ENCODE measurements at regions not wholly inside any gene's neighbourhood (a gene's known extent, or its start where the extent isn't known, plus 50 kb on each side); places are given as distances from the start of the nearest gene placed in this dataset.

- TF ChIP-seq PRDM15 (CRISPR knock-in tag; IDR thresholded peaks at IDR 0.05): no peak
These were observed 409.3 kb upstream of the SPTLC3 start (continued) for GRCh38 chr20:12599494-12599893.

DNA sequence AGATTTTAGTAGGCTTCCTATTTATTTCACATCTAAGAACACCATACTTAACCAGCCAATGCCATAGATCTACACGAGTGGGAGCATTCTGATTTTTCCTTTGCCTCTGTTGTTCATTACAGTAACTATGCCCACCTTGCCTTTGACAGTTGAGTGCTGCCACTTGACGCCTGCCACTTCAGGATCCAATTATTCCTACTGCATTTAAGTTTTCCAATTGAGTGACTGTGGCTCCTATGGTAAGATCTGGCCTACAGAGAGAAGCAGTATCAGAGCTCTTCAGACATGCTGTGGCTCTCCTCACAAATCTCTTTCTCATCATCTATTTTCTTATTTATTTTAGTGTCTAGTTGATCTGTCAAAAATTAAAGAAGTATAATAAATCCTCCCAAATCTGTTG lies 403.0 kb upstream of the SPTLC3 start:
- Mint-ChIP-seq H3K36me3 (no peaks in the 10 kb centered on the region), H3K4me1 (peaks cover 12% of the 10 kb centered on the region), H3K4me3 (no peak overlapping the region), H3K9me3 (peaks cover 8% of the 10 kb centered on the region), H3K27me3 (ENCODE audit: low read depth) (no peaks in the 10 kb centered on the region), H3K27ac (no peak overlapping the region)
- POLR2A ChIA-PET: no interaction called here
- DNase-seq (ENCODE audit: low spot score) (no peak), ATAC-seq (no peak)
- CTCF ChIA-PET: no interaction called here
- TF ChIP-seq PREB (CRISPR knock-in tag; IDR thresholded peaks at IDR 0.05; ENCODE audit: borderline replicate concordance): no peak
- no peak for TF ChIP-seq ZBTB21 (CRISPR knock-in tag; IDR thresholded peaks at IDR 0.05; ENCODE audit: borderline replicate concordance)
- no peak for TF ChIP-seq FOXP1 (CRISPR knock-in tag; IDR thresholded peaks at IDR 0.05; ENCODE audit: borderline replicate concordance)
- TF ChIP-seq, protein P1, sequence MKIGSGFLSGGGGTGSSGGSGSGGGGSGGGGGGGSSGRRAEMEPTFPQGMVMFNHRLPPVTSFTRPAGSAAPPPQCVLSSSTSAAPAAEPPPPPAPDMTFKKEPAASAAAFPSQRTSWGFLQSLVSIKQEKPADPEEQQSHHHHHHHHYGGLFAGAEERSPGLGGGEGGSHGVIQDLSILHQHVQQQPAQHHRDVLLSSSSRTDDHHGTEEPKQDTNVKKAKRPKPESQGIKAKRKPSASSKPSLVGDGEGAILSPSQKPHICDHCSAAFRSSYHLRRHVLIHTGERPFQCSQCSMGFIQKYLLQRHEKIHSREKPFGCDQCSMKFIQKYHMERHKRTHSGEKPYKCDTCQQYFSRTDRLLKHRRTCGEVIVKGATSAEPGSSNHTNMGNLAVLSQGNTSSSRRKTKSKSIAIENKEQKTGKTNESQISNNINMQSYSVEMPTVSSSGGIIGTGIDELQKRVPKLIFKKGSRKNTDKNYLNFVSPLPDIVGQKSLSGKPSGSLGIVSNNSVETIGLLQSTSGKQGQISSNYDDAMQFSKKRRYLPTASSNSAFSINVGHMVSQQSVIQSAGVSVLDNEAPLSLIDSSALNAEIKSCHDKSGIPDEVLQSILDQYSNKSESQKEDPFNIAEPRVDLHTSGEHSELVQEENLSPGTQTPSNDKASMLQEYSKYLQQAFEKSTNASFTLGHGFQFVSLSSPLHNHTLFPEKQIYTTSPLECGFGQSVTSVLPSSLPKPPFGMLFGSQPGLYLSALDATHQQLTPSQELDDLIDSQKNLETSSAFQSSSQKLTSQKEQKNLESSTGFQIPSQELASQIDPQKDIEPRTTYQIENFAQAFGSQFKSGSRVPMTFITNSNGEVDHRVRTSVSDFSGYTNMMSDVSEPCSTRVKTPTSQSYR (CRISPR knock-in tag; IDR thresholded peaks at IDR 0.05): no peak

GRCh38 chr20:12610871-12611270 lies 397.9 kb upstream of the SPTLC3 start:
- DNase-seq (ENCODE audit: low spot score) (no peak), ATAC-seq (no peak)
- CTCF ChIA-PET: no interaction called here
- H3K4me3 Mint-ChIP-seq: no peak overlapping the region
- no peak overlapping the region for H3K27ac Mint-ChIP-seq
- H3K36me3 Mint-ChIP-seq: 0 out of 2 replicates have a peak, but pooled peaks cover 3% of the 10 kb centered on the region
- peaks cover 12% of the 10 kb centered on the region for H3K4me1 Mint-ChIP-seq
- H3K27me3 Mint-ChIP-seq (ENCODE audit: low read depth): no peaks in the 10 kb centered on the region
- POLR2A ChIA-PET: no interaction called here
- peaks cover 11% of the 10 kb centered on the region; the same call in 1 of the 2 replicates for H3K9me3 Mint-ChIP-seq
- TF ChIP-seq GTF2I (CRISPR knock-in tag; conservative IDR thresholded peaks at IDR 0.05): no peak
- TF ChIP-seq SP1 (CRISPR knock-in tag; conservative IDR thresholded peaks at IDR 0.05): no peak
- TF ChIP-seq, protein P2, sequence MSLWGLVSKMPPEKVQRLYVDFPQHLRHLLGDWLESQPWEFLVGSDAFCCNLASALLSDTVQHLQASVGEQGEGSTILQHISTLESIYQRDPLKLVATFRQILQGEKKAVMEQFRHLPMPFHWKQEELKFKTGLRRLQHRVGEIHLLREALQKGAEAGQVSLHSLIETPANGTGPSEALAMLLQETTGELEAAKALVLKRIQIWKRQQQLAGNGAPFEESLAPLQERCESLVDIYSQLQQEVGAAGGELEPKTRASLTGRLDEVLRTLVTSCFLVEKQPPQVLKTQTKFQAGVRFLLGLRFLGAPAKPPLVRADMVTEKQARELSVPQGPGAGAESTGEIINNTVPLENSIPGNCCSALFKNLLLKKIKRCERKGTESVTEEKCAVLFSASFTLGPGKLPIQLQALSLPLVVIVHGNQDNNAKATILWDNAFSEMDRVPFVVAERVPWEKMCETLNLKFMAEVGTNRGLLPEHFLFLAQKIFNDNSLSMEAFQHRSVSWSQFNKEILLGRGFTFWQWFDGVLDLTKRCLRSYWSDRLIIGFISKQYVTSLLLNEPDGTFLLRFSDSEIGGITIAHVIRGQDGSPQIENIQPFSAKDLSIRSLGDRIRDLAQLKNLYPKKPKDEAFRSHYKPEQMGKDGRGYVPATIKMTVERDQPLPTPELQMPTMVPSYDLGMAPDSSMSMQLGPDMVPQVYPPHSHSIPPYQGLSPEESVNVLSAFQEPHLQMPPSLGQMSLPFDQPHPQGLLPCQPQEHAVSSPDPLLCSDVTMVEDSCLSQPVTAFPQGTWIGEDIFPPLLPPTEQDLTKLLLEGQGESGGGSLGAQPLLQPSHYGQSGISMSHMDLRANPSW (CRISPR knock-in tag; conservative IDR thresholded peaks at IDR 0.05; ENCODE audit: low read depth): no peak
- no peak for TF ChIP-seq E2F4 (CRISPR knock-in tag; IDR thresholded peaks at IDR 0.05; ENCODE audit: borderline replicate concordance, low read depth)
- no peak for TF ChIP-seq HMGA2 (CRISPR knock-in tag; IDR thresholded peaks at IDR 0.05)
- no peak for TF ChIP-seq GRHL2 (CRISPR knock-in tag; IDR thresholded peaks at IDR 0.05; ENCODE audit: insufficient replicate concordance, severe bottlenecking)
- TF ChIP-seq RORB (CRISPR knock-in tag; IDR thresholded peaks at IDR 0.05): no peak
- no peak for TF ChIP-seq ATF6 (CRISPR knock-in tag; IDR thresholded peaks at IDR 0.05)
- no peak for TF ChIP-seq AFF4 (CRISPR knock-in tag; IDR thresholded peaks at IDR 0.05; ENCODE audit: borderline replicate concordance)
- no peak for TF ChIP-seq FOXJ3 (CRISPR knock-in tag; IDR thresholded peaks at IDR 0.05; ENCODE audit: borderline replicate concordance)

All from WTC11 (cell line).